ENCODE measurements at regions not wholly inside any gene's neighbourhood (a gene's known extent, or its start where the extent isn't known, plus 50 kb on each side); places are given as distances from the start of the nearest gene placed in this dataset.

DNA sequence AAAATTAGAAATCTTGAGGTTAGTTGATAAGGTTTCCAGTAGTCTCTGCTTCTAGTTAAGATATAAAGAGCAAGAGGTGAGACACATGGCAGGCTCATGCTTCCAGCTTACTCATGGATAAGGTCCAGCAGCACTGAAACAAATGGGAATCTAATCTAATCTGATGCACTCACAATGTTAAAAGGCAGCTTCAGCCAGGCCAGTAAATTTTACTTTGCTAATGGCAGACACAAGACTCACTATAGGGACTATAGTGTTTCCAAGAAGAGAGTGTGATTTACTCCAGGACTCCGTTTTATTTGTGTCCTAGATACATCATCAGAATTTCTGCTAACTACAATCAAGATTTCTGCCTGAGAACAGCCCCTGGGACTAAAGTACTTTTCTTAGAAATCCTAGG is 324.8 kb downstream of the SMOC2 start:
- FAIRE-seq (no peak), DNase-seq (ENCODE audit: extremely low spot score, insufficient read length, low read depth) (no peak)

DNA sequence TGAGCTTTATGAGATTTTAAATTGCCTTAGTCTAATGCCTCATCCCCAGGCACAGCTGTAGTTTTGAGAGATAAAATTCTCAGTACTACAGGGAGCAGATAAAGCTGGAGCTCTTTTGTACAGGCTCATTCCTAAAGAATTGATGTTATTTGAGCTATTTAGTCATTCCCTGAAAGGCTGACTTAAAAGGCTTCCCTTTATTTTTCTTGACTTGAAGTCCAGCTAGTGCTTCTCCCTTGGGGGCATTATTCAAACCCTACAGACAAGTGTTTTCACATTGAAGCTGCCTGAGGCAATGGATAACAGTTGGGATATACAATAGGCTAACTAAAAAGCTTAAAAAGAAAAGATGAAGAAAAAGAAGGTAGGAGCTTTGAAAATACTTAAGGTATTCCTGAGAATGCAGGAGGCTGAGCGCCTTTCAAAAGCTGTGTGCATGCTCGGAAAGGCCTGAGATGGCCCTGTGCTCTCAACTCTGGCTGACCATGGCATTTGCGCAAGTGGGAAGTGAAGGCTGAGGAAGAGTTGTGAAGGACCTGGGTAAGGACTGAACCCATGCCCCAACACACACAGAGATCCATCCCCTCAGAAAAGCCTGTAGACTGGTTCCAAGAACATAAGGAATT is 315.1 kb downstream of the SMOC2 start:
- DNase-seq (ENCODE audit: extremely low spot score, insufficient read length, low read depth) (no peak), FAIRE-seq (no peak)

GRCh38 chr6:168746643-168747042 is 305.7 kb downstream of the SMOC2 start:
- FAIRE-seq (no peak), DNase-seq (ENCODE audit: extremely low spot score, insufficient read length, low read depth) (no peak)

DNA sequence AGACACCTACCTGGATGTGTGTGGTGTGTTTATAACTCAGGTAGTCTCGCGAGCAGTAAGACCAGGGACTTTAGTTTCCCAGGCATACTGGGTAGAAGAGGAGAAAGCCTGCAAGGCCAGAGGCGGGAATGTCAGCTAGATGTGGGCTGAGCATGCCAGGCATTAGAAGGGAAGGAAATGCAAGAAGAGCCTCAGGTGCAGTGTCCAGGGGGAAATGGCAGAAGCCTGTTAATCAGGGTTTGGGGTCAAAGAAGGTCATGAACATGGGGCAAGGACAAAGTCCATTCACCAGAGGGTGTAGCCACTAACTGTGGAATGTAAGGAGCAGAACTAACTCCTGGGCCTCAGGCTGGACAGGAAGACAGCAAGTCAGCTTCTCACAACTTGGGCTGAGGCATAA is 305.0 kb downstream of the SMOC2 start:
- FAIRE-seq (no peak), DNase-seq (ENCODE audit: extremely low spot score, insufficient read length, low read depth) (no peak)

- no peak for FAIRE-seq
- DNase-seq (ENCODE audit: extremely low spot score, insufficient read length, low read depth): no peak
These were observed 303.9 kb downstream of the SMOC2 start for GRCh38 chr6:168744861-168745260.

DNA sequence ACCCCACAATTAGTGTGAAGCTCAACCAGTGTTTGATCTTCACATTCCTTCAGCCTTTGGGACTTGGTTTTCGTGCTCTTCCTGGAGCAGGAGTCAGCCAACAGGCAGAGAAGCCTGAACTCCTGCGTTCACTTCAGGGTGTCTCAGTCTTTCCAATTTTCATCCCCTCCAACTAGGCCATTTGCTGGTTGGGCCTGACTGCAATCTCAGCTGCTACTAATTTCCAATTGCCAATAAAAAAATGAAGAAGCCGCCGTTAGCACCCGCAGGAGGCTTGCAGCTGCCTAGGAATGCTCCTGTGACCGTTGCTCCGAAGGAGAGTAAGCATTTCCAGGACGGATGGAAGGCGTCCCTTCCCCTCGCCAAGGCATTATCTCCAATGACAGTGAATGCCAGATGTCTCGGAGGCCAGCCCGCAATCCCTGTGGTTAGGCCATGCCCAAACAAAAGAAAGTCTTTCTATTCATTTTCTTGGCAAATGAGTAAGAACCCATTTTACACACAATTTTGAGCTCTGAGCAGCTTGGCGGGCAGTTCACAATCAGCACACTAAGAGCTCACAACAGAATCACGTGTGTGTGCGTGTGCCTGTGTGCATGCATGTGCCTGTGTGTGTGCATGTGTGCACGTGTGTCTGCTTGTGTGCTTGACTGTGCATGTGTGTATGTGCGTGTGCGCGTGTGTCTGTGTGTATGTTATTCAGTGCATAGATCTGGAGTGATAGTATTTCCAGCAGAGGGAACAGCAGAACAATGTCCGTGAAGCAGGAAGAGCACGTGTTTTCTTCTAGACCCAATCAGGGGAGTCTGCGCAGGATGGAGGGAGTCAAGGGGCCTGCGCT is 301.2 kb downstream of the SMOC2 start:
- FAIRE-seq (no peak), DNase-seq (ENCODE audit: extremely low spot score, insufficient read length, low read depth) (no peak)

DNA sequence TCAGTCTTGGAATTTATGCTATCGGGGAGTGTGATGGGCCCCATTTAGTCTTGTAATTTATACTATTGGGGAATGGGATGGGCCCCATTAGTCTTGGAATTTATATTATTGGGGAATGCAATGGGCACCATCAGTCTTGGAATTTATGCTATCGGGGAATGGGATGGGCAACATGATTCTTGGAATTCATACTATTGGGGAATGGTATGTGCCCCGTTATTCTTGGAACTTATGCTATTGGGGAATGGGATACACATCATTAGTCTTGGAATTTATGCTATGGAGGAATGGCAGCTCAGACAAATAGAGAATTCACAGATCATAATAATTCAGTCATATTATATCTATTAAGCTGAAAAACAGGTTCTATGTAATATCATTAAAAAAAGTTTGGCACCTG is 300.3 kb downstream of the SMOC2 start:
- FAIRE-seq (no peak), DNase-seq (ENCODE audit: extremely low spot score, insufficient read length, low read depth) (no peak)

GRCh38 chr6:168739381-168739780 is 298.4 kb downstream of the SMOC2 start:
- DNase-seq (ENCODE audit: extremely low spot score, insufficient read length, low read depth) (no peak), FAIRE-seq (no peak)

- no peak for FAIRE-seq
- DNase-seq (ENCODE audit: extremely low spot score, insufficient read length, low read depth): no peak
These were observed 296.5 kb downstream of the SMOC2 start for GRCh38 chr6:168737481-168737880.

GRCh38 chr6:168737014-168737413 is 296.0 kb downstream of the SMOC2 start:
- no peak for FAIRE-seq

GRCh38 chr6:168736039-168736438 is 295.1 kb downstream of the SMOC2 start:
- DNase-seq (ENCODE audit: extremely low spot score, insufficient read length, low read depth) (no peak), FAIRE-seq (no peak)

More at GRCh38 chr6:168737014-168737413, 296.0 kb downstream of the SMOC2 start:
- DNase-seq (ENCODE audit: extremely low spot score, insufficient read length, low read depth): no peak

DNA sequence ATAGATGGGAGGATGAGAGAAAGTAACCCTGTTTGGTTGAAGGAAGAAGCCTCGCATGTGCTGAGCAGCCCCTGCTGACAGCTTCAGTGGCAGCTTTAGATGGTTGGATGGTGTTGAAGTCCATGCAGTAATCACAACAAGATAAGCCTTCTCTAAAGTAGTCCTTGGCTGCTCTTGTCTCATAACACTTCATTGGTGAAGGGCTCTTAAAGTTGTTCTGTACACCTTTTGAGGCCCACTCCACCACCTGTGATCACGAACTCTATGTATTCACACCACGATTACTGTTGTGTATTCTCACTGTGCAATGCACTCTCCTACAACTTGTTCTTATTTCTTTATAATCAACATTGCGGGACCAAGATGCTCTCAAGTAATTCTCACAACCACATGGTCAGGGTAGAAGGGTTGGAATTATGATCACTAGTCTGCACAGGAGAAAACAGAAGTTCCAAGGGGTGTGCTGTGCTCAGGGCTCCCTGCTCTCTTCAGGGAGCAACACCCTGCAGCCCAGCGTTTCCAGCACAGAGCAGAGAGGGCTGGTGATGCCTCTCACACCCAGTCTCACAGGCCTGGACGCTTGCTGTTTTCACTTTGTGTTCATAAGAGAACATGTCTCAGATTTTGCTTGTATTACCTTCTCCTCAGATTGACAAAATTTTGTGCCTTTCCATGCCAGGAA is 294.4 kb downstream of the SMOC2 start:
- no peak for DNase-seq (ENCODE audit: extremely low spot score, insufficient read length, low read depth)
- no peak for FAIRE-seq

DNA sequence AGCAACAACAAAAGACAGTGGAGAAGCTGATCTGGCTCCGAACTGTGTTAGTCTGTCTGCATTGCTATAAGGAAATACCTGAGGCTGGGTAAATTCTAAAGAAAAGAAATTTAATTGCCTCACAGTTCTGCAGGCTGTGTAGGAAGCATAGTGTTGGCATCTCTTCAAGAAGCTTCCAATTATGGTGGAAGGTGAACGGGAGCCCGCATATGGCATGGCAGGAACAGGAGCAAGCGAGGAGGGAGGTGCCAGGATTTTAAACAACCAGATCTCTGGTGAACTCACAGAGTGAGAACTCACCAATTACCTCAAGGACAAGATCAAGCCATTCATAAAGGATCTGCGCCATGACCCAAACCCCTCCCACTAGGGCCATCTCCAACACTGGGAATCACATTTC is 293.5 kb downstream of the SMOC2 start:
- DNase-seq (ENCODE audit: extremely low spot score, insufficient read length, low read depth) (no peak), FAIRE-seq (no peak)

DNA sequence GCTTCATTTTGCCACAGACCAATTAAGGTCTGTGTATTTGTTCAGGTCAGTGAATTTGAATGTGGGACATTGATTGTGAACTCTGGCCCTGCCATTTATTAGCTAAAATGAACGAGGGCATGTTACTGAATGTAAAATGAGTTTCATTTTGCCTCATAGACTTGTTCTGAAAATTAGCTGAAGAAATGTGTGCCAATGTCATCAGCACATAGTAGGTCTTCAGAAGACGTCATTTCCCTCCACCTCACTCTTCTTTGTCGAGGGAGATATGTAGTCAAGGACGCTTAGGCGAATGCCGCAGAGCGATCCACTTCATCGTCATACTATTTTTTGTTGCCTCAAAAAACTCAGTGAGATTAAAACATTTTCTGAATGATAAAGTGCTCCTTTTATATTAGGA is 291.7 kb downstream of the SMOC2 start:
- no peak for FAIRE-seq
- DNase-seq (ENCODE audit: extremely low spot score, insufficient read length, low read depth): no peak

GRCh38 chr6:168730931-168731716 is 290.1 kb downstream of the SMOC2 start:
- FAIRE-seq (no peak), DNase-seq (ENCODE audit: extremely low spot score, insufficient read length, low read depth) (no peak)

GRCh38 chr6:168728056-168728455 is 287.1 kb downstream of the SMOC2 start:
- no peak for FAIRE-seq
- DNase-seq (ENCODE audit: extremely low spot score, insufficient read length, low read depth): no peak

- FAIRE-seq: no peak
These were observed 285.4 kb downstream of the SMOC2 start for GRCh38 chr6:168726312-168726856.

GRCh38 chr6:168725802-168726201 is 284.8 kb downstream of the SMOC2 start:
- DNase-seq (ENCODE audit: extremely low spot score, insufficient read length, low read depth) (no peak), FAIRE-seq (no peak)

More at GRCh38 chr6:168726312-168726856, 285.4 kb downstream of the SMOC2 start:
- DNase-seq (ENCODE audit: extremely low spot score, insufficient read length, low read depth): no peak

DNA sequence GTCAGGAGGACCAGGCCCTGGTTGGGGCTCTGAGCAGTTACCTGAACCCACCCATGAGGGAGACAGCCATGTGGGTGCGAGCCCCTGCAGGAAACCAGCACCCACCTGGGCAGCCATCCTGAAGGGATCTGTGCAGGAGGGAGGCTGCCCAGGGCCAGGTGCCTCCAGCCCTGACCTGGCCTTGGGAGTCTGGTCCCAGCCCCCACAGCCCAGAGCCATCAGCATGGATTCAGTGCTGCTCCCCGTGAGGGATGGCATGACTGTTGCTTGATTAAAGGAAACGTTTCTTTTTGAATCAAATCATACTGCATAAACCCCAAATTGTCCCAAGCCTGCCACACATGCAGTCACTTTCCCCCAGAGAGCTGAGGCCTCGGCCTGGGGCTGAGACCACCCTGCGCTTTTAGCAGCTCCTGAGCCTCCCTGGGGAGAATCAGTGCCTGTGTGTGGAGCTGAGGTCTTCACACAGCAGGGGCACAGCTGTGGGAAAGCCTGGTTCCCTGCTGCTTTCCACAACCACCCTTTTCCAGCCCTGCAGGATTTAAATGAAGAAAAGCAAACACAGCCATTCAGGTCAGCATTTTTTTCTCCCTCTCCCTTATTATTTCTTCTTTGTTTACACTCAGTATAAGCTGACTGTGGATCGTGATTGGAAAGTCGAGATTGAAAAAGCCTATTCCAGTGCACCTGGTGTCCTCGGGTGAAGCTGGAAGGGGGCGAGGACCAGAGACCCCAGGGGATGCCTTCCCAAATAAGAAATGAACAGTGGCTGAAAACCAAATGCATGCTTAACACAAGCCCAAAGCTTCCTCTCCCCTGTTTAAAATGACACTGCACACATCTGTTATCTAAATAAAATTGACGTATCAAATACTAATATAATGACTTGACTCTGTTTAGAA is 283.9 kb downstream of the SMOC2 start:
- no peak for DNase-seq (ENCODE audit: extremely low spot score, insufficient read length, low read depth)
- no peak for FAIRE-seq
